SU-DHL-6 (cell line): ENCODE measurements at regions not wholly inside any gene's neighbourhood (a gene's known extent, or its start where the extent isn't known, plus 50 kb on each side); places are given as distances from the start of the nearest gene placed in this dataset.
"Not testable (repeated sequence)": the region's sequence is repeated elsewhere in the genome, so short reads cannot be mapped to it uniquely, and the experiment has no call there.

Experiments used
- H2AFZ ChIP-seq: fragments of 200-600 bp; sonication (generic); 2 replicates; pipeline ENCODE4 v1.6.1; 2014; ENCODE audit warnings: low read depth, mild to moderate bottlenecking, moderate library complexity, mixed read lengths, antibody characterized with exemption, low read length; ENCODE audit not compliant: severe bottlenecking
- H3F3A ChIP-seq: fragments of 200-600 bp; shearing (Covaris generic); 2 replicates; pipeline ENCODE4 v1.6.0; 2016; ENCODE audit warnings: antibody characterized with exemption, mild to moderate bottlenecking; ENCODE audit not compliant: insufficient read depth
- H3K27ac ChIP-seq: fragments of 200-600 bp; sonication (generic); 2 replicates; pipeline ENCODE4 v1.5.1; 2016; ENCODE audit warnings: low read depth, mild to moderate bottlenecking, low read length, moderate library complexity, mixed read lengths
- H3K27me3 ChIP-seq: fragments of 200-600 bp; sonication (generic), shearing (Covaris generic); 2 replicates; pipeline ENCODE4 v1.6.0; 2014; ENCODE audit warnings: mild to moderate bottlenecking, low read length
- H3K36me3 ChIP-seq: fragments of 200-600 bp; sonication (generic); 2 replicates; pipeline ENCODE4 v1.6.1; 2014; ENCODE audit warnings: mild to moderate bottlenecking, low read length, mixed read lengths
- H3K4me2 ChIP-seq: fragments of 300-600, 200-600 bp; shearing (Covaris generic), sonication (generic); 2 replicates; pipeline ENCODE4 v1.6.0; 2014; ENCODE audit warnings: low read length, low read depth, mild to moderate bottlenecking; ENCODE audit not compliant: poor library complexity, severe bottlenecking
- H3K4me3 ChIP-seq: fragments of 200-600 bp; sonication (generic); 2 replicates; pipeline ENCODE4 v1.5.1; 2014; ENCODE audit warnings: antibody characterized with exemption, low read length, mild to moderate bottlenecking, mixed read lengths; ENCODE audit not compliant: insufficient read depth, poor library complexity, severe bottlenecking
- H3K79me2 ChIP-seq: fragments of 200-600 bp; sonication (generic); 2 replicates; pipeline ENCODE4 v1.6.1; 2014; ENCODE audit warnings: mild to moderate bottlenecking, low read length, moderate library complexity; ENCODE audit not compliant: insufficient read depth
- H3K9ac ChIP-seq: fragments of 200-600 bp; sonication (generic); 2 replicates; pipeline ENCODE4 v1.7.0; 2014; ENCODE audit warnings: mild to moderate bottlenecking, low read length
- H3K9me2 ChIP-seq: fragments of 200-600 bp; sonication (generic); replicated peaks from 2 replicates; pipeline ENCODE4 v1.6.1; 2014; ENCODE audit warnings: low read length; ENCODE audit not compliant: insufficient read depth
- H3K9me3 ChIP-seq: fragments of 200-600 bp; sonication (generic); 2 replicates; pipeline ENCODE4 v1.6.1; 2014; ENCODE audit warnings: low read length, mixed read lengths; ENCODE audit not compliant: insufficient read depth
- H4K20me1 ChIP-seq: fragments of 200-600 bp; sonication (generic); 2 replicates; pipeline ENCODE4 v1.6.1; 2014; ENCODE audit warnings: low read depth, mild to moderate bottlenecking, antibody characterized with exemption, low read length, moderate library complexity, mixed read lengths
- EZH2phosphoT487 ChIP-seq: fragments of 200-600 bp; sonication (generic), shearing (Covaris generic); conservative IDR thresholded peaks from 2 replicates; pipeline ENCODE4 v1.6.1; 2018; ENCODE audit warnings: mild to moderate bottlenecking, antibody characterized with exemption, low read length, moderate library complexity, mixed read lengths
- TF ChIP-seq, protein P1 (sequence below): fragments of 200-600 bp; sonication (generic); IDR thresholded peaks from one replicate; pipeline ENCODE4 v1.5.1; 2017; ENCODE audit warnings: antibody characterized with exemption, mild to moderate bottlenecking, low read length, moderate library complexity; ENCODE audit not compliant: insufficient read depth, poor library complexity, severe bottlenecking

DNA sequence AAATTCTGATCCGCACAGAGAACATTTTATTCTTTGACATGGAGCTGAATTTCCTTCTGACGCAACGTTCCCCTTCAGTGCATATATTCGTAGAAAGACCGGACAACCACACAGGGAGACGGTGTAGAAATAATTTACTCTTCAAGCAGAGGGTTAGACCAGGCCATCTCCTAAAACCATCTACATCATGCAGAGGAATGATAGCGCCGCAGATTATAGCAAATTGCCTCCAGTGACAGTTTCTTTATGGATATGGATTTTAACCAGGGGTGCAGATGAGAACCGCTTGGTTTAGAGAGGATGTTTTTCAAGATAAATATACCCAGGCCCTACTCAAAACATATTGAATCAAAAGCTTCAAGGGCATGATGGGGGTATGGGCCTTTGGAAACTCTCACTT is 759.3 kb upstream of the AUTS2 start:
- Histone ChIP-seq H3F3A (no peaks in the 10 kb centered on the region), H3K9me3 (no peaks in the 10 kb centered on the region), H3K36me3 (no peaks in the 10 kb centered on the region), H2AFZ (no peak overlapping the region), H3K79me2 (no peaks in the 10 kb centered on the region), H3K27me3 (no peaks in the 10 kb centered on the region), H3K4me2 (no peak overlapping the region), H3K9me2 (no peaks in the 10 kb centered on the region), H4K20me1 (no peaks in the 10 kb centered on the region), H3K4me3 (no peak overlapping the region), H3K27ac (no peak overlapping the region), H3K9ac (no peak overlapping the region)
- TF ChIP-seq EZH2phosphoT487, result no peak
- TF ChIP-seq, protein P1, sequence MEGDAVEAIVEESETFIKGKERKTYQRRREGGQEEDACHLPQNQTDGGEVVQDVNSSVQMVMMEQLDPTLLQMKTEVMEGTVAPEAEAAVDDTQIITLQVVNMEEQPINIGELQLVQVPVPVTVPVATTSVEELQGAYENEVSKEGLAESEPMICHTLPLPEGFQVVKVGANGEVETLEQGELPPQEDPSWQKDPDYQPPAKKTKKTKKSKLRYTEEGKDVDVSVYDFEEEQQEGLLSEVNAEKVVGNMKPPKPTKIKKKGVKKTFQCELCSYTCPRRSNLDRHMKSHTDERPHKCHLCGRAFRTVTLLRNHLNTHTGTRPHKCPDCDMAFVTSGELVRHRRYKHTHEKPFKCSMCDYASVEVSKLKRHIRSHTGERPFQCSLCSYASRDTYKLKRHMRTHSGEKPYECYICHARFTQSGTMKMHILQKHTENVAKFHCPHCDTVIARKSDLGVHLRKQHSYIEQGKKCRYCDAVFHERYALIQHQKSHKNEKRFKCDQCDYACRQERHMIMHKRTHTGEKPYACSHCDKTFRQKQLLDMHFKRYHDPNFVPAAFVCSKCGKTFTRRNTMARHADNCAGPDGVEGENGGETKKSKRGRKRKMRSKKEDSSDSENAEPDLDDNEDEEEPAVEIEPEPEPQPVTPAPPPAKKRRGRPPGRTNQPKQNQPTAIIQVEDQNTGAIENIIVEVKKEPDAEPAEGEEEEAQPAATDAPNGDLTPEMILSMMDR, result no peak

DNA sequence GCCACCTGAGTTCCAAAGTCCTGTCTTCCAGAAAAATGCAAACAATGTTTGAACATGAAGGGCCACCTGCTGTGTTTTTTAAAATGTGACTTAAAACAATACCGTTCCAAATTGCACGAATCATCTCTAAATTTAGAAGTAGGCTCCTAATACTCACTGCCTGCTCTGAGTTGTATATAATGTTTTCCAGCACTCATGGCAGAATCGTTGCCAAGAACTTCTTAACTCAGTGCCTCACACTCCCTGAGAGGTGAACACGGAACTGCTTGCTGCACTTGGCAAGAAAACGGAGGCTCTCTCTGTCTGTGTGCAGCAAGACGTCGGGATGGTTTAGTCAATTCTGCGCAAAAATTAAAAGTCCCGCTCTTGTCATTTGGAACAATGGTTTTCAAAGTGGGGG is 757.3 kb upstream of the AUTS2 start:
- Histone ChIP-seq H3K9me2 (no peaks in the 10 kb centered on the region), H2AFZ (no peak overlapping the region), H3K27me3 (no peaks in the 10 kb centered on the region), H3K36me3 (no peaks in the 10 kb centered on the region), H3K79me2 (no peaks in the 10 kb centered on the region), H3K9ac (no peak overlapping the region), H4K20me1 (no peaks in the 10 kb centered on the region), H3K9me3 (no peaks in the 10 kb centered on the region), H3F3A (no peaks in the 10 kb centered on the region), H3K27ac (no peak overlapping the region), H3K4me3 (no peak overlapping the region), H3K4me2 (no peak overlapping the region)
- TF ChIP-seq EZH2phosphoT487, result no peak
- TF ChIP-seq, protein P1, result no peak

DNA sequence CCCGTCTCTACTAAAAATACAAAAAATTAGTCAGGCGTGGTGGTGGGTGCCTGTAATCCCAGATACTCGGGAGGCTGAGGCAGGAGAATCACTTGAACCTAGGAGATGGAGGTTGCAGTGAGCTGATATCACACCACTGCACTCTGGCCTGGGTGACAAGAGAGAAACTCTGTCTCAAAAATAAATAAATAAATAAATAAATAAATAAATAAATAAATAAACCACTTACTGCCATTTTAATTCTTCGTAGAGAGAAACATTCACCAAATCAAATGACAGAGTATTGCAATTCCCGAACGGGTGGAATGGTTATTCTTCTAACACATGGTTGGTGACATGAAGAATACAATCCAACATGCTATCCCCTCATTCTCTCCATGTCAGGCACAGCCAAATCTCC is 754.3 kb upstream of the AUTS2 start:
- H3K9me2 ChIP-seq, H3K9me3 ChIP-seq, H2AFZ ChIP-seq, H3F3A ChIP-seq, H3K79me2 ChIP-seq, H3K36me3 ChIP-seq, H3K27me3 ChIP-seq, H3K9ac ChIP-seq, H4K20me1 ChIP-seq, H3K4me2 ChIP-seq, H3K4me3 ChIP-seq, H3K27ac ChIP-seq: not testable (repeated sequence)

DNA sequence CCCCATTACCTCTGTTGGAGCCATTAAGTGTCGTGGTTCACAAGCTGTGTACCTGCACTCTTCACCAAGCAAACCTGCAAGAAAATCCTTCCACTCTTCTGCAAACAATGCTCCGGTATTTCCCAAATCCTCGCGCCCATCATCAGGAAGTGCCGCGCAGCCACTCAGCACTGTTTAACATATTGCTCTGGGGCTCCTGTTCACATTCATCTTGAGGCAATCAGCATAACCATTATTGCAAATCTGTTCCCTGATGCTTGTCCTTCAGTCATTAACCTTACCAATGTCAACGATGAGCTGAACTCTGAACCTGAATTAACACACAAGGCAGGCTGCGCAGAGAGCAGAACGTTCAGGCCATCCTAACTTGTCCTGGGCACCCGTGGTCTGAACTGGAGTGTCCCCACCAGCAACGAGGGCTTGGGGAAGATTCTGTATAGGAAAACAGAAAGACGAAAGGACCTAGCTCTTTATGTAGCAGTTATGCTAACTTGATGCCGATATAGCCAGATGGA is 751.4 kb upstream of the AUTS2 start:
- no peak overlapping the region for H3K9ac ChIP-seq
- no peaks in the 10 kb centered on the region for H3K9me3 ChIP-seq
- H2AFZ ChIP-seq, result no peak overlapping the region
- no peak overlapping the region for H3K27ac ChIP-seq
- no peaks in the 10 kb centered on the region for H3K27me3 ChIP-seq
- no peaks in the 10 kb centered on the region for H3K79me2 ChIP-seq
- TF ChIP-seq EZH2phosphoT487, result no peak
- TF ChIP-seq, protein P1, result no peak
- no peaks in the 10 kb centered on the region for H4K20me1 ChIP-seq
- no peaks in the 10 kb centered on the region for H3K36me3 ChIP-seq
- H3K4me3 ChIP-seq, result no peak overlapping the region
- H3K9me2 ChIP-seq, result no peaks in the 10 kb centered on the region
- H3F3A ChIP-seq, result no peaks in the 10 kb centered on the region
- no peak overlapping the region for H3K4me2 ChIP-seq
